GM19043 (cell line): ENCODE measurements at regions not wholly inside any gene's neighbourhood (a gene's known extent, or its start where the extent isn't known, plus 50 kb on each side); places are given as distances from the start of the nearest gene placed in this dataset.

Source experiments
- ATAC-seq: cut with Tn5 transposase; IDR thresholded peaks from one replicate; pipeline ENCODE4 v1.9.1; 2021; ENCODE audit warnings: low read depth; ENCODE audit not compliant: unreplicated experiment

DNA sequence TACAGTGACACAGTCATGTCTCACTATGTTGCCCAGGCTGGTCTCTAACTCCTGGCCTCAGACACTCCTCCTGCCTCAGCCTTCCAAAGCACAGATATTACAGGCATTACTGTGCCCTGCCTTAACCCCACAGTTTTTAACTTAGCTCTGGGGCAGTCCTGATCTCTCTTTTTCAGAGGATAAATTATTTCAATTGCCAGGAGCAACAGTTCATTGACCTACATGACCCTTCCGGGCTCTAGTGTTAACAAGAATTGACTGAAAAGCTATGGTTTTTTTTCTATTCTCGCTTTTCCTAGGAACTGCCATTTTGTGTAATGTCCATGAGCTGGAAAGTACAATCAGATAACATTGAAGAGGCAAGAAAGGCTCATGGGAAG is 92.8 kb downstream of the HNRNPLL start:
- no peak for ATAC-seq

GRCh38 chr2:38509314-38509946 is 93.3 kb downstream of the HNRNPLL start:
- ATAC-seq = no peak

DNA sequence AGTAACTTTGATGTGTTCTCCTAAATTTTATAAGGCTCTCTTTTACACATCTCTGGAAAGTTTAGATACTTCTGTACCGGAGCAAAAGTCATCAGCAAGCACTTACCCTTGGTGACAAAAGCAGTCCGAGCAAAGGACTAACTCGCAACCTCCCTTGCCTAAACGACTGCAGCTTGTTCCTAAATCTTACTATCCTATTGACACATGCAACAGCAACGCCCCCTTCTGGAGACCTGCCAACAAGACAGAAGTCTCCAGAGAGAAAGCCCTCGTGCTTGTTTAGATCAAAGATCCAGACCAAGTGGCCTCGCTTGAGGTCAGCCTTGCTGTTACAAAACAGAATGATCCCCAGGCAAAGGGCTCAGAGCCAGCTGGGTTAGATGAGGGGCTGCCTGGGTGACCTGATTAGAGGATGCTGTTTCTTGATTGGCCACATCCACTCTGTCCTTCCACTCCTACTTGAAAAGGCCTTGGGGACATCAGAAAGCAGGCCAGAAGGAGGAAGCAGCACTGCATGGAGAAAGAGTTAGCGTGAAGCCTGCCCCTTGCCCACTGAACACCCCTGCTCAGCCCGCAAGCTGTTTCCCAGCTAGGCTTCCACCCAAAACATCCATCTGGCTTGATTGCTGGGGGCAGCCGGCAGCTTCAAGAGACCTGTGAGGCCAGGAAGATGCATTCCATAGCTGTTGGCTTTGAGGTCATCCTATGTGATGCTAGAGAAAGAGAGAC is 94.3 kb downstream of the HNRNPLL start:
- ATAC-seq = peak; percentile 74

DNA sequence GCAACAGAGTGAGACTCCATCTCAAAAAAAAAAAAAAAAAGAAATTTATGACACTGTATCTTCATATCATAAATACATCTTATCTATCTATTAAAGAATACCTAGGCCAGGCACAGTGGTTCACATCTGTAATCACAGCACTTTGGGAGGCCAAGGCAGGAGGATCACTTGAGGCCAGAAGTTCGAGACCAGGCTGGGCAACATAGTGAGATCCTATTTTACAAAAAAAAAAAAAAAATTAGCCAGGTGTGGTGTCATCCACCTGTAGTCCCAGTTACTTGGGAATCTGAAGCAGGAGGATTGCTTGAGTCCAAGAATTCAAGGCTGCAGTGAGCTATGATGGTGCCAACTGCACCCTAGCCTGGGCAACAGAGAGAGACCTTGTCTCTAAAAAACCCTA is 95.0 kb downstream of the HNRNPLL start:
- ATAC-seq = no peak

DNA sequence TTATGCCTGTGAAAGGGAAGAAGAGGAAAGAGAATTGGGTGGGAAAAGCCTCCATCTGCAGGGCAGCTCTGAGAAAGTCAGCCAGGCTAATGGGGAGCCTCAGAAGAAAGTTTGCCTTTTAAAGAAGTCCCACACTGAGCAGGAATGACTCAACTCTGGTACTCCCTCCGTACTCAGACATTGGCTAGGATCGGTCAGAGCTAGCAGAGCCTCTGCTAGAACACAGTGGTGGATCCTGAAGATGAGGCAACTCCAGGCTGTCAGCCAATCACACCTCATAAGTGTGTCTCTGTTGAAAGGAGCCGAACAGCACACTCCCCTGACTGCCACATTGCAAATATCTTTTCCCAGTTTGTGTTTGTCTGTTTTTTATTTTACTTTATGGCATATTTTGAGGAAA is 96.9 kb downstream of the HNRNPLL start:
- no peak for ATAC-seq

DNA sequence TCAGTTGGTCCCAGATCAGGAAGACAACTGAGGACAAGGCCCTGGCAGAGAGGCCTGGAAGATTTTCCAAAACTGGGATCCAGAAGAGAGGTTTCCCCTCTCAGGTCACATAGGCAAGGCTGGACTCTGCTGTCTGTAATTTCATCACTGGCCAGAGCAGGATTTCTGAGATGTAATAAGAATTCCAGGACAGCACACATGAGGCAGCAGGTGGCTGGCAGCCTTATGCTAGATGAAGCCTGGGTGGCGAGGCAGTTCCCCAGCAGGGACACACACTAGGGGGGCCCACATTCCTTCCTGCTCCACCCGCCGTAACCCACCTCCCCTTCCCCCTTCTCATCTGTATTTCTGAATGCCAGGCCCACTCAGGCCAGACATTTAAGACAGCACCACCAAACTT is 98.6 kb downstream of the HNRNPLL start:
- ATAC-seq = no peak

GRCh38 chr2:38502107-38502506 is 100.6 kb downstream of the HNRNPLL start:
- ATAC-seq = no peak

- no peak for ATAC-seq
These were observed 102.5 kb downstream of the HNRNPLL start for GRCh38 chr2:38500283-38500634.

GRCh38 chr2:38499548-38500282 is 103.0 kb downstream of the HNRNPLL start:
- ATAC-seq = no peak

GRCh38 chr2:38498045-38498481 is 104.7 kb downstream of the HNRNPLL start:
- ATAC-seq = no peak

DNA sequence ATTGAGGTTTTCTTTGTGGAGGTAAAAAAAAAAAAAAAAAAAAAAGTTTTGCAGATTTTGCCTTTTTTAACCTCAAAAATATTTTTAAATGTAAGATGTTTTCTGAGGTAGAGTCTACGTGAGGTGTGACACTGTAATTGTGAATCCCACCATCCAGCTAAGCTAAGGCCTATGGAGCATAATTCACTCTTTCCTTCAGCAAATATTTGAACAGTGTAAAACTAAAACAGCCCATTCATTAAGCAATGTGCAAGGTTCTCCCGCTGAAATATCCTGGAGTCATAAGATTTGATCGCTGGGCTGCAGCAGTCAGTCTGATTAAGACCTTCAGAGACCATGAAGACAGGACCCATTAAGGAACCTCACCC is 105.1 kb downstream of the HNRNPLL start:
- ATAC-seq = no peak

- ATAC-seq = no peak
These were observed 105.6 kb downstream of the HNRNPLL start for GRCh38 chr2:38496927-38497669.

DNA sequence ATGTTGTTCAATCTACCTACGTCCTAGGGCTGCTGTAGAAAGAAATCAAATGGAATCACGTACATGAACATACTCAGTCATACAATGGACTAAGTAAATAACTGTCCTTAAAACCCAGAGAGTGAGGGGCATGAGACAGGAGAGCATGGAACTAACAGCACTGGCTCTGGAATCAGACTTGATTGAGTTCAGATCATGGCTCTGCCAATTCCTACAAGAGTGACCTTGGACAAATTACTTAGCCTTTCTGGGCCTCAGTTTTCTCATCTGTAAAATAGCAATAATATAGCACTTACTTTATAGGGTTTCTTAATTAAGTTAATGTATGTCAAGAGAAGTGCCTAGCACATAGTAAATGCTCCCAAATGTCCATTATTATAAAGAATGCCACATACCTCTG is 106.8 kb downstream of the HNRNPLL start:
- ATAC-seq = no peak

DNA sequence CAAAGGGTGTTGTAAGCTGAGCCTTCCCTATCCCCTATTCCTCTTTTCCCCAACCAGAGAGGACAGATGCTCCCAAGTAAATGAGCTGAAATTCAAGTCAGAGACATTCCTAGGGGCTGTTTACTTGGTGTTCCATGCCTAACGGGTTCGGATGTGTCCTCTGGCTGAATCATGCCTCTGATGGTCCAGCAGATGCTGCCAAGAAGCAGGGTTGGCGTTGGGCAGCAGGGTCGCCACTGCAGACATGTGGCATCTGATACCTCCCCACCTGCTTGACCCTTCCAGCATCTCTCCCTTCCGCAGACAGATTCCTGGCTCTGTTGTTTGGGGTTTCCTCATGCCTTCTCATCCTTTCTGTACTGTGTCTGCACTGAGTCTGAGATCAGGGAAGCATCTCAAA is 108.3 kb downstream of the HNRNPLL start:
- no peak for ATAC-seq

DNA sequence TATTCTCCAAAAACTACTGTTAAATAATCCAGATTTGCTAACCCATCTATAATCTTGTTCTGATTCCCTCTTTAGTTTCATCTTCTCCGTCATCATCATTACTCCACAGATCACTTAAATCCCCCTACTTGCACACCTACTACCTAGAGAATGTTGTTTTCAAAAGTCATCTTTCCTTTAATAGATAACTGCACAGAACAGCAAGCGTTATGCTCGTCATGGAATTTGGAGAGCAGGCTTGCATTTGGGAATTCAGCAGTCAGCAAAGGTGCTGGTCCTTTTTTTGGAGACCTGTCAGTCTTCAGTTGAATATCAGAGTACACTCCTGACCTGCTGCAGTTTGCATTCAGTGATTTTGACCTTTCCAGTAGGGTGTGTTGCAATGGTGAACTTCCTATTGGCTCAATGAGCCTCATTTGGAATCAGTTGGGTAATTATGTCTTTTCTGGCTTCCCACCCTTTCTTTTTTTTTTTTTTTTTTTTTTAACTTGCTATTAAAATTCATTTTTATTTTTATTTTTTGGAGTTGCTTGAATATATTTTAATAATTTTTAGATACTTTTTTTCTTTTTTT is 110.6 kb downstream of the HNRNPLL start:
- no peak for ATAC-seq

GRCh38 chr2:38491436-38491835 is 111.3 kb downstream of the HNRNPLL start:
- no peak for ATAC-seq

GRCh38 chr2:38489846-38490245 is 112.8 kb upstream of the ATL2 start:
- no peak for ATAC-seq

GRCh38 chr2:38487852-38488251 is 110.8 kb upstream of the ATL2 start:
- ATAC-seq = no peak

GRCh38 chr2:38486213-38487026 is 109.3 kb upstream of the ATL2 start:
- no peak for ATAC-seq

DNA sequence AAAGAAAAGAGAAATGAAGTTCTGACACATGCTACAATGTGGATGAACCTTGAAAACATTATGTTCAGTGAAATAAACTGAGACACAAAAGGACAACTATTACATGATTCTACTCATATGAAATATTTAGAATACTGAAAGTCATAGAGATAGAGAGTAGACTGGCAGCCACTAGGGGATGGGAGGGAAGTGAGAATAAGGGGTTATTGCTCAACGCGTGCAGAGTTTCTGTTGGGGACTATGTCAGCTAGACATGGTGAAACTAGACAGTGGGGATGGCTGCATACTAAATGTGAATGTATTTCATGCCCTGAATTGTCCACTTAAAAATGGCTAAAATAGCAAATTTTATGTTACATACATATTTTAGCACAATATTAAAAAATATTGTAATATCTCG is 108.7 kb upstream of the ATL2 start:
- peak; percentile 94 for ATAC-seq
